ENCODE measurements at regions not wholly inside any gene's neighbourhood (a gene's known extent, or its start where the extent isn't known, plus 50 kb on each side); places are given as distances from the start of the nearest gene placed in this dataset.

DNA sequence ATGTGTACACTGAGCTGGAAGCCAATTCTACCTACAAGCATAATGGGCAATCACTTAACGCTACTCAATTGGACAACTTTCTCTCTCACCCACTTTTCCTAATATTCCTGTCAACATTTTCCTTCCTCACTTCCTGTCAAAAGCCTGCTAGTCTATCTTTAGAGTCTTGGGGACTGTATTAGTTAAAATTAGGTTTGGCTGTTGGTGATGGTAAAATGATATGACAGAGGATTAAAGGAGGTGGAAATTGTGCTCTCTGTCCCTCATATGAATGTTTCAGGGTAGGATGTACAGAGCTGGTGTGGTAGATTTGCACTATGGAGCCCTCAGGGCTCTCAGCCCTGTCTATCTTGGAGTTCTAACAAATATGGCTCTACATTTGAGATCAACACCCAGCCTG is 129.7 kb downstream of the CEP57L1 start:
- TF ChIP-seq, protein P1, sequence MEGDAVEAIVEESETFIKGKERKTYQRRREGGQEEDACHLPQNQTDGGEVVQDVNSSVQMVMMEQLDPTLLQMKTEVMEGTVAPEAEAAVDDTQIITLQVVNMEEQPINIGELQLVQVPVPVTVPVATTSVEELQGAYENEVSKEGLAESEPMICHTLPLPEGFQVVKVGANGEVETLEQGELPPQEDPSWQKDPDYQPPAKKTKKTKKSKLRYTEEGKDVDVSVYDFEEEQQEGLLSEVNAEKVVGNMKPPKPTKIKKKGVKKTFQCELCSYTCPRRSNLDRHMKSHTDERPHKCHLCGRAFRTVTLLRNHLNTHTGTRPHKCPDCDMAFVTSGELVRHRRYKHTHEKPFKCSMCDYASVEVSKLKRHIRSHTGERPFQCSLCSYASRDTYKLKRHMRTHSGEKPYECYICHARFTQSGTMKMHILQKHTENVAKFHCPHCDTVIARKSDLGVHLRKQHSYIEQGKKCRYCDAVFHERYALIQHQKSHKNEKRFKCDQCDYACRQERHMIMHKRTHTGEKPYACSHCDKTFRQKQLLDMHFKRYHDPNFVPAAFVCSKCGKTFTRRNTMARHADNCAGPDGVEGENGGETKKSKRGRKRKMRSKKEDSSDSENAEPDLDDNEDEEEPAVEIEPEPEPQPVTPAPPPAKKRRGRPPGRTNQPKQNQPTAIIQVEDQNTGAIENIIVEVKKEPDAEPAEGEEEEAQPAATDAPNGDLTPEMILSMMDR (IDR thresholded peaks at IDR 0.05) = no peak
- TF ChIP-seq POLR2A (IDR thresholded peaks at IDR 0.05) (no peak), EP300 (IDR thresholded peaks at IDR 0.05; ENCODE audit: low read depth) (no peak)
